ENCODE measurements at regions not wholly inside any gene's neighbourhood (a gene's known extent, or its start where the extent isn't known, plus 50 kb on each side); places are given as distances from the start of the nearest gene placed in this dataset.

DNA sequence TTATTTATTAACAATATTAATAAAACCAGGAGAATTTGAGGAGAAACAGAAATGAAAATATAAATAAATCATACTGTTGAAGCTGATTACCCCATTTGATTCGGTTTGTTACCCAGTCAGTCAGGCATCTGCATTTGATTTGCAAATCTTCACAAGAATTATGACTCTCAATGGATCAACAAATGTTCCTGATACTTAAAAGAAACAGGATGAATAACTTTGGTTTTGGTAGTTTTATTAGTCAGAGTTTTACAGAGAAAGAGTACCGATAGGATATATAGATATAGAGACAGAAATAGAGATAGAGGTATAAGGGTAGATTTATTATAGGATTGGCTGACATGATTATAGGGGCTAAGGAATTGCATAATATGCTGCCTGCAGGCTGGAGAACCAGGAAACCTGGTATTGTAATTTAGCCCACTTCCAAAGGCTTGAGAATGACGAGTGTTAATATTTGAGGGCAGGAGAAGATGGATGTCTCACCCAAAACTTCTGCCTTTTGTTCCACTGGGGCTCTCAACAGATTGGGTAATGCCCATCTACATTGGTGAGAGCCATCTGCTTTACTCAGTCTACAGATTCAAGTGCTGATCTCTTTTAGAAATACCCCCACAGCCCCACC lies 241.6 kb upstream of the COL8A1 start:
- Histone ChIP-seq H3K9me2 (replicated peaks; ENCODE audit: insufficient read depth) (no peaks in the 10 kb centered on the region), H3K9me3 (ENCODE audit: low read depth) (no peaks in the 10 kb centered on the region), H3K79me2 (no peaks in the 10 kb centered on the region), H3K4me3 (no peak overlapping the region), H3K27ac (no peak overlapping the region), H3K36me3 (replicated peaks; ENCODE audit: insufficient read depth, low read depth) (no peaks in the 10 kb centered on the region), H2AFZ (no peak overlapping the region), H4K20me1 (ENCODE audit: insufficient read depth, poor library complexity, severe bottlenecking) (no peaks in the 10 kb centered on the region), H3K4me2 (no peak overlapping the region), H3K4me1 (ENCODE audit: insufficient read depth) (no peaks in the 10 kb centered on the region), H3K27me3 (no peaks in the 10 kb centered on the region)
- WGBS (ENCODE audit: low lambda C conversion rate, missing lambda C conversion rate): 73% methylated on average over 3 of the region's 3 CpGs
- TF ChIP-seq EZH2phosphoT487 (IDR thresholded peaks at IDR 0.05; ENCODE audit: low read depth, severe bottlenecking, unreplicated experiment) (no peak), EZH2 (IDR thresholded peaks at IDR 0.05; ENCODE audit: borderline replicate concordance) (no peak)
- TF ChIP-seq, protein P1, sequence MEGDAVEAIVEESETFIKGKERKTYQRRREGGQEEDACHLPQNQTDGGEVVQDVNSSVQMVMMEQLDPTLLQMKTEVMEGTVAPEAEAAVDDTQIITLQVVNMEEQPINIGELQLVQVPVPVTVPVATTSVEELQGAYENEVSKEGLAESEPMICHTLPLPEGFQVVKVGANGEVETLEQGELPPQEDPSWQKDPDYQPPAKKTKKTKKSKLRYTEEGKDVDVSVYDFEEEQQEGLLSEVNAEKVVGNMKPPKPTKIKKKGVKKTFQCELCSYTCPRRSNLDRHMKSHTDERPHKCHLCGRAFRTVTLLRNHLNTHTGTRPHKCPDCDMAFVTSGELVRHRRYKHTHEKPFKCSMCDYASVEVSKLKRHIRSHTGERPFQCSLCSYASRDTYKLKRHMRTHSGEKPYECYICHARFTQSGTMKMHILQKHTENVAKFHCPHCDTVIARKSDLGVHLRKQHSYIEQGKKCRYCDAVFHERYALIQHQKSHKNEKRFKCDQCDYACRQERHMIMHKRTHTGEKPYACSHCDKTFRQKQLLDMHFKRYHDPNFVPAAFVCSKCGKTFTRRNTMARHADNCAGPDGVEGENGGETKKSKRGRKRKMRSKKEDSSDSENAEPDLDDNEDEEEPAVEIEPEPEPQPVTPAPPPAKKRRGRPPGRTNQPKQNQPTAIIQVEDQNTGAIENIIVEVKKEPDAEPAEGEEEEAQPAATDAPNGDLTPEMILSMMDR (IDR thresholded peaks at IDR 0.05; ENCODE audit: poor library complexity): no peak
- no peak for DNase-seq (ENCODE audit: low spot score)

DNA sequence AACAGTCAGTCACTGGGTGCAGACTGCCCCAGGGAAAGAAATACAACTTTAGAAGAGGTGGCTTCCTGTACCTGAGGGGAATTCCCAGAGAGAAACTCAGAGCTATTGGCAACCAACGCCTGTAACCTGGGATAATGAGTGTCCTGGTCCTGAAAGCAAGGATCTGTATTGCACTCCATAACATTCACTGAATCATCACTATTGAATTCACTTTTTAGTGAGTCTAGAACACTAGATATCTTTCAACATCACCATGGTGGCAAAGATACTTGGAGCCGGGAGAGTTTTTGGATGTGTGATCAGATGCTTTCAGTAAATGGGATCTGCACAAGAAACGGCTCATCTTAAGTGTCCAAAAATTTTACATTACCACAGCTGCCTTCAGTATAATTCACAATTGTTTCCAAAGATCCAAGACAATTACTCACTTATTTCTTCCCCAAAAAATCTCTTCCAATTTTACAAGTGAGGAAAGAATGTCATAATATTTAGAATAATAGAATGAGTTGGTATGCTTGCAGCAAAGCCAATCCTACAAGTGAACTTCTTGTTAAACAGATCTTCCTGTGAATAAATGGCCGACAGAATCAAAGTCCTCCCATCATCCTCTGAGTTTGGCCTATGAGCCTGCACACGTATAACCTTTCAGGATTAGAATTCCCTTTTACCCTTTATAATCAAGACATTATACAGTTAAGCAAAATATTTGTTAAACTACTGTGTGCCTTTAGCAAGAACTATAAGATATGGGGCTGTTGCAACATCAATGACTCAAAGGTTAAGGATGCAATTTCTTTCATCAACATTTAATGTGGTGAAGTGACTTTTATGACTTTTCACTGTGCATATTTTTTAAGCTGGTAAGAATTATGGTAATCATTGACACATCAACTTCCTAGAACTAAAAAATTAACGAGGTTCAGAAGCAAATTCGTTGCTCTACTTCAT lies 243.3 kb upstream of the COL8A1 start:
- 71% methylated on average over 7 of the region's 7 CpGs for WGBS (ENCODE audit: low lambda C conversion rate, missing lambda C conversion rate)
- no peaks in the 10 kb centered on the region for H4K20me1 ChIP-seq (ENCODE audit: insufficient read depth, poor library complexity, severe bottlenecking)
- H3K79me2 ChIP-seq: no peaks in the 10 kb centered on the region
- no peak overlapping the region for H2AFZ ChIP-seq
- H3K4me2 ChIP-seq: no peak overlapping the region
- no peak for DNase-seq (ENCODE audit: low spot score)
- no peaks in the 10 kb centered on the region for H3K9me2 ChIP-seq (replicated peaks; ENCODE audit: insufficient read depth)
- H3K4me3 ChIP-seq: no peak overlapping the region
- H3K27ac ChIP-seq: no peak overlapping the region
- H3K9me3 ChIP-seq (ENCODE audit: low read depth): no peaks in the 10 kb centered on the region
- no peaks in the 10 kb centered on the region for H3K36me3 ChIP-seq (replicated peaks; ENCODE audit: insufficient read depth, low read depth)
- TF ChIP-seq, protein P1 (IDR thresholded peaks at IDR 0.05; ENCODE audit: poor library complexity): no peak
- TF ChIP-seq EZH2 (IDR thresholded peaks at IDR 0.05; ENCODE audit: borderline replicate concordance): no peak
- no peak for TF ChIP-seq EZH2phosphoT487 (IDR thresholded peaks at IDR 0.05; ENCODE audit: low read depth, severe bottlenecking, unreplicated experiment)
- no peaks in the 10 kb centered on the region for H3K27me3 ChIP-seq
- H3K4me1 ChIP-seq (ENCODE audit: insufficient read depth): no peaks in the 10 kb centered on the region

DNA sequence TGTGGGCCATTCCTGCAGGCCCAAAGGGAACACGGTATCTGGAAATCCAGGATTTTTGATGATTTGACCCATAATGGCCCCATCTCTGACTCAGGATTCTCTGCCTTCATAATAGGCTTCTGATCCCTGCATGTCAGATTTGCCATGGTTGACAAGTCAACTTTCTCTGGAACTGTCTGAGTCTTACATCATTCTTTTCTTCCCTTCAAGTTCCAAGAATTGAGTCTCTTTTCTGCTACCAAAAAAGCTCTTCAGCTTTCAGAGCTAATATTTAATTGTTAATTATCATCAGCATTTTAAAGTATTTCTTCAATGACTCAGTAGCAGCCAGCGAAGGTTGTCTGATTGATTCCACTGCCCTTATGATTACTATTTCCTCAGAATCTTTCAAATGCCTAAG lies 244.4 kb upstream of the COL8A1 start:
- no peak for DNase-seq (ENCODE audit: low spot score)
- H3K4me1 ChIP-seq (ENCODE audit: insufficient read depth): no peaks in the 10 kb centered on the region
- no peaks in the 10 kb centered on the region for H3K9me3 ChIP-seq (ENCODE audit: low read depth)
- no peak overlapping the region for H3K4me3 ChIP-seq
- H2AFZ ChIP-seq: no peak overlapping the region
- TF ChIP-seq, protein P1 (IDR thresholded peaks at IDR 0.05; ENCODE audit: poor library complexity): no peak
- TF ChIP-seq EZH2 (IDR thresholded peaks at IDR 0.05; ENCODE audit: borderline replicate concordance) (no peak), EZH2phosphoT487 (IDR thresholded peaks at IDR 0.05; ENCODE audit: low read depth, severe bottlenecking, unreplicated experiment) (no peak)
- no peaks in the 10 kb centered on the region for H3K27me3 ChIP-seq
- H3K9me2 ChIP-seq (replicated peaks; ENCODE audit: insufficient read depth): no peaks in the 10 kb centered on the region
- H3K79me2 ChIP-seq: no peaks in the 10 kb centered on the region
- H3K4me2 ChIP-seq: no peak overlapping the region
- 83% methylated on average over 2 of the region's 2 CpGs for WGBS (ENCODE audit: low lambda C conversion rate, missing lambda C conversion rate)
- H3K36me3 ChIP-seq (replicated peaks; ENCODE audit: insufficient read depth, low read depth): no peaks in the 10 kb centered on the region
- no peaks in the 10 kb centered on the region for H4K20me1 ChIP-seq (ENCODE audit: insufficient read depth, poor library complexity, severe bottlenecking)
- H3K27ac ChIP-seq: no peak overlapping the region
